Cardiac fibroblast (primary cell): ENCODE measurements at regions not wholly inside any gene's neighbourhood (a gene's known extent, or its start where the extent isn't known, plus 50 kb on each side); places are given as distances from the start of the nearest gene placed in this dataset.
"Not testable (repeated sequence)": the region's sequence is repeated elsewhere in the genome, so short reads cannot be mapped to it uniquely, and the experiment has no call there.

Experiments used
- DNase-seq, 2 donors: peaks; one replicate each; pipeline versions ENCODE4 v3.0.0 to v3.0.0-alpha.2; 2010; ENCODE audit warnings: low read depth in 2 of 2
- H3K4me3 ChIP-seq, 2 donors: replicated peaks in 1 of 2; 1 replicate in 1 of 2; 2 replicates in 1 of 2; pipeline ENCODE4 v1.5.1; 2011; ENCODE audit warnings: low read depth in 2 of 2, low read length in 2 of 2, mild to moderate bottlenecking in 2 of 2, moderate library complexity in 1 of 2
- CTCF ChIP-seq: IDR thresholded peaks from one replicate; pipeline ENCODE4 v1.5.1; 2011; ENCODE audit warnings: low read depth, mild to moderate bottlenecking, low read length, inconsistent platforms

GRCh38 chr5:124963236-124963919 is 216.9 kb upstream of the ZNF608 start:
- no peak for TF ChIP-seq CTCF

GRCh38 chr5:124966741-124967140 is 220.3 kb upstream of the ZNF608 start:
- not testable (repeated sequence) for H3K4me3 ChIP-seq, DNase-seq

More at GRCh38 chr5:124963236-124963919, 216.9 kb upstream of the ZNF608 start:
- no peak overlapping the region for H3K4me3 ChIP-seq
- peak; percentile 86 to 89 for DNase-seq

- not testable (repeated sequence) for H3K4me3 ChIP-seq, DNase-seq
Observed at GRCh38 chr5:124970381-124970780, 223.9 kb upstream of the ZNF608 start.

- DNase-seq, result no peak
- H3K4me3 ChIP-seq, result no peak overlapping the region
- TF ChIP-seq CTCF, result no peak
Observed at GRCh38 chr5:124972703-124973102, 226.3 kb upstream of the ZNF608 start.

- no peak overlapping the region for H3K4me3 ChIP-seq
- DNase-seq, result no peak
- no peak for TF ChIP-seq CTCF
Observed at GRCh38 chr5:124973661-124974060, 227.2 kb upstream of the ZNF608 start.

- TF ChIP-seq CTCF, result no peak
- no peak for DNase-seq
- H3K4me3 ChIP-seq, result no peak overlapping the region
Observed at GRCh38 chr5:124976086-124976485, 229.6 kb upstream of the ZNF608 start.

- no peak for DNase-seq
- H3K4me3 ChIP-seq, result no peak overlapping the region
- TF ChIP-seq CTCF, result no peak
Observed at GRCh38 chr5:124979251-124979650, 232.8 kb upstream of the ZNF608 start.

- no peak for TF ChIP-seq CTCF
- DNase-seq, result no peak
- H3K4me3 ChIP-seq, result no peak overlapping the region
Observed at GRCh38 chr5:124980163-124980941, 233.9 kb upstream of the ZNF608 start.
